Type B pancreatic cell (in vitro differentiated cells): ENCODE measurements at regions not wholly inside any gene's neighbourhood (a gene's known extent, or its start where the extent isn't known, plus 50 kb on each side); places are given as distances from the start of the nearest gene placed in this dataset.

Experiments
- DNase-seq: peaks from one replicate; pipeline ENCODE4 v3.0.0; 2021; ENCODE audit warnings: mixed read lengths; ENCODE audit not compliant: unreplicated experiment; ENCODE audit errors: extremely low spot score
- H3K27ac Mint-ChIP-seq: 2 replicates; pipeline ENCODE4 v1.8.0; 2021; ENCODE audit warnings: mild to moderate bottlenecking, mixed read lengths
- H3K27me3 Mint-ChIP-seq: 2 replicates; pipeline ENCODE4 v1.8.0; 2021; ENCODE audit warnings: mixed read lengths
- H3K36me3 Mint-ChIP-seq: 2 replicates; pipeline ENCODE4 v1.8.0; 2021; ENCODE audit warnings: mixed read lengths
- H3K4me1 Mint-ChIP-seq: one replicate; pipeline ENCODE4 v1.8.0; 2021; ENCODE audit warnings: mixed read lengths; ENCODE audit not compliant: unreplicated experiment
- H3K4me3 Mint-ChIP-seq: 2 replicates; pipeline ENCODE4 v1.8.0; 2021; ENCODE audit warnings: mild to moderate bottlenecking, mixed read lengths
- H3K9me3 Mint-ChIP-seq: 2 replicates; pipeline ENCODE4 v1.8.0; 2021; ENCODE audit warnings: mixed read lengths
- CTCF ChIP-seq: fragments of 200-600 bp; sonication (generic); conservative IDR thresholded peaks from 2 replicates; pipeline ENCODE4 v1.5.0; 2021; ENCODE audit warnings: antibody characterized with exemption, mild to moderate bottlenecking

- H3K9me3 Mint-ChIP-seq, result no peaks in the 10 kb centered on the region
- H3K4me1 Mint-ChIP-seq, result no peaks in the 10 kb centered on the region
- no peaks in the 10 kb centered on the region for H3K27me3 Mint-ChIP-seq
- no peaks in the 10 kb centered on the region for H3K36me3 Mint-ChIP-seq
- no peak for TF ChIP-seq CTCF
- no peak for DNase-seq
- no peak overlapping the region for H3K27ac Mint-ChIP-seq
- no peak overlapping the region for H3K4me3 Mint-ChIP-seq
Observed at GRCh38 chr18:62454527-62454926, 68.3 kb upstream of the ZCCHC2 start.

GRCh38 chr18:62455222-62455621 is 67.6 kb upstream of the ZCCHC2 start:
- Mint-ChIP-seq H3K36me3 (no peaks in the 10 kb centered on the region), H3K4me3 (no peak overlapping the region), H3K27ac (no peak overlapping the region), H3K27me3 (no peaks in the 10 kb centered on the region), H3K9me3 (no peaks in the 10 kb centered on the region), H3K4me1 (no peaks in the 10 kb centered on the region)
- DNase-seq, result no peak
- TF ChIP-seq CTCF, result no peak

GRCh38 chr18:62457877-62458276 is 64.9 kb upstream of the ZCCHC2 start:
- Mint-ChIP-seq H3K4me3 (no peak overlapping the region), H3K27ac (no peak overlapping the region)
- TF ChIP-seq CTCF, result no peak

GRCh38 chr18:62458346-62458745 is 64.5 kb upstream of the ZCCHC2 start:
- Mint-ChIP-seq H3K4me3 (no peak overlapping the region), H3K9me3 (no peaks in the 10 kb centered on the region), H3K27ac (no peak overlapping the region), H3K4me1 (no peaks in the 10 kb centered on the region), H3K36me3 (no peaks in the 10 kb centered on the region), H3K27me3 (no peaks in the 10 kb centered on the region)
- DNase-seq, result no peak
- no peak for TF ChIP-seq CTCF

More at GRCh38 chr18:62457877-62458276, 64.9 kb upstream of the ZCCHC2 start:
- no peak for DNase-seq
- no peaks in the 10 kb centered on the region for H3K36me3 Mint-ChIP-seq
- H3K9me3 Mint-ChIP-seq, result no peaks in the 10 kb centered on the region
- H3K27me3 Mint-ChIP-seq, result no peaks in the 10 kb centered on the region
- no peaks in the 10 kb centered on the region for H3K4me1 Mint-ChIP-seq

- Mint-ChIP-seq H3K9me3 (no peaks in the 10 kb centered on the region), H3K27me3 (no peaks in the 10 kb centered on the region), H3K4me3 (no peak overlapping the region), H3K27ac (no peak overlapping the region), H3K36me3 (no peaks in the 10 kb centered on the region), H3K4me1 (no peaks in the 10 kb centered on the region)
- no peak for TF ChIP-seq CTCF
- no peak for DNase-seq
Observed at GRCh38 chr18:62458868-62459716, 63.7 kb upstream of the ZCCHC2 start.
